Ascending aorta (tissue), 2 donors: ENCODE measurements at regions not wholly inside any gene's neighbourhood (a gene's known extent, or its start where the extent isn't known, plus 50 kb on each side); places are given as distances from the start of the nearest gene placed in this dataset.

Source experiments
- DNase-seq, 2 donors: peaks; one replicate each; pipeline ENCODE4 v3.0.0-alpha.2; 2019; ENCODE audit warnings: low spot score in 2 of 2
- H3K27ac ChIP-seq, 2 donors: fragments of 200-600 bp; sonication (generic); one replicate each; pipeline ENCODE4 v1.5.1; 2016 to 2017; ENCODE audit warnings: mild to moderate bottlenecking in 1 of 2
- H3K27me3 ChIP-seq: fragments of 200-600 bp; sonication (generic); one replicate; pipeline ENCODE4 v1.5.1; 2017
- H3K36me3 ChIP-seq, 2 donors: fragments of 200-600 bp; sonication (generic); one replicate each; pipeline ENCODE4 v1.5.1; 2016
- H3K4me1 ChIP-seq, 2 donors: fragments of 200-600 bp; sonication (generic); one replicate each; pipeline ENCODE4 v1.5.1; 2016 to 2017; ENCODE audit warnings: mild to moderate bottlenecking in 1 of 2
- H3K4me3 ChIP-seq, 2 donors: fragments of 200-600 bp; sonication (generic); one replicate each; pipeline ENCODE4 v1.5.1; 2016 to 2017; ENCODE audit warnings: mild to moderate bottlenecking in 1 of 2
- H3K9me3 ChIP-seq, 2 donors: fragments of 200-600 bp; sonication (generic); one replicate each; pipeline ENCODE4 v1.5.1; 2016
- CTCF ChIP-seq, 3 experiments: fragments of 200-600 bp in 2 of 3; fragments of 450-650 bp in 1 of 3; sonication (generic) in 2 of 3; IDR thresholded peaks; one replicate each; pipeline ENCODE4 v1.5.1; 2016 to 2019; ENCODE audit warnings: antibody characterized with exemption in 3 of 3, mild to moderate bottlenecking in 1 of 3, moderate library complexity in 1 of 3
- intact Hi-C: fragments of 100-400 bp; cut with DNase I; formaldehyde crosslinking; loops from one replicate; pipeline ENCODE4 v1.15.1; 2023

- DNase-seq, result no peak
- Histone ChIP-seq H3K36me3 (no peaks in the 10 kb centered on the region), H3K4me3 (no peak overlapping the region), H3K27ac (no peak overlapping the region), H3K4me1 (no peaks in the 10 kb centered on the region), H3K27me3 (no peaks in the 10 kb centered on the region), H3K9me3 (no peaks in the 10 kb centered on the region)
- intact Hi-C loops, result no loop called here
- no peak for TF ChIP-seq CTCF (IDR thresholded peaks at IDR 0.05)
Observed at GRCh38 chr18:41875094-41875780, 79.8 kb upstream of the PIK3C3 start.

GRCh38 chr18:41873730-41874129 lies 81.3 kb upstream of the PIK3C3 start:
- DNase-seq, result no peak
- H3K9me3 ChIP-seq, result no peaks in the 10 kb centered on the region
- no peak for TF ChIP-seq CTCF (IDR thresholded peaks at IDR 0.05)
- H3K36me3 ChIP-seq, result no peaks in the 10 kb centered on the region
- intact Hi-C loops, result no loop called here
- no peak overlapping the region for H3K27ac ChIP-seq
- no peaks in the 10 kb centered on the region for H3K4me1 ChIP-seq
- no peak overlapping the region for H3K4me3 ChIP-seq
- H3K27me3 ChIP-seq, result no peaks in the 10 kb centered on the region

GRCh38 chr18:41872206-41872605 lies 82.8 kb upstream of the PIK3C3 start:
- Histone ChIP-seq H3K27ac (no peak overlapping the region), H3K27me3 (no peaks in the 10 kb centered on the region), H3K4me3 (no peak overlapping the region), H3K4me1 (no peaks in the 10 kb centered on the region), H3K36me3 (no peaks in the 10 kb centered on the region), H3K9me3 (no peaks in the 10 kb centered on the region)
- DNase-seq, result no peak
- intact Hi-C loops, result no loop called here
- no peak for TF ChIP-seq CTCF (IDR thresholded peaks at IDR 0.05)

- no peaks in the 10 kb centered on the region for H3K4me1 ChIP-seq
- H3K9me3 ChIP-seq, result no peaks in the 10 kb centered on the region
- intact Hi-C loops, result no loop called here
- H3K36me3 ChIP-seq, result no peaks in the 10 kb centered on the region
- TF ChIP-seq CTCF (IDR thresholded peaks at IDR 0.05), result no peak
- no peak for DNase-seq
- H3K27me3 ChIP-seq, result no peaks in the 10 kb centered on the region
- H3K27ac ChIP-seq, result no peak overlapping the region
- H3K4me3 ChIP-seq, result no peak overlapping the region
Observed at GRCh38 chr18:41871229-41872000, 83.6 kb upstream of the PIK3C3 start.

- no peak overlapping the region for H3K27ac ChIP-seq
- H3K4me1 ChIP-seq, result no peaks in the 10 kb centered on the region
- H3K4me3 ChIP-seq, result no peak overlapping the region
- no peak for DNase-seq
- intact Hi-C loops, result no loop called here
- no peaks in the 10 kb centered on the region for H3K36me3 ChIP-seq
- no peaks in the 10 kb centered on the region for H3K27me3 ChIP-seq
- no peaks in the 10 kb centered on the region for H3K9me3 ChIP-seq
- TF ChIP-seq CTCF (IDR thresholded peaks at IDR 0.05), result no peak
Observed at GRCh38 chr18:41870817-41871216, 84.2 kb upstream of the PIK3C3 start.
